Suprapubic skin (tissue), 4 donors: ENCODE measurements at regions not wholly inside any gene's neighbourhood (a gene's known extent, or its start where the extent isn't known, plus 50 kb on each side); places are given as distances from the start of the nearest gene placed in this dataset.

ENCODE experiments used
- DNase-seq, 2 donors: peaks; one replicate each; pipeline ENCODE4 v3.0.0-alpha.2; 2019; ENCODE audit warnings: low spot score in 2 of 2
- H3K27ac ChIP-seq: fragments of 200-600 bp; sonication (generic); one replicate; pipeline ENCODE4 v1.5.1; 2019
- H3K27me3 ChIP-seq: fragments of 200-600 bp; sonication (generic); one replicate; pipeline ENCODE4 v1.5.1; 2019
- H3K36me3 ChIP-seq: fragments of 200-600 bp; sonication (generic); one replicate; pipeline ENCODE4 v1.5.1; 2019
- H3K4me1 ChIP-seq: fragments of 200-600 bp; sonication (generic); one replicate; pipeline ENCODE4 v1.5.1; 2019
- H3K4me3 ChIP-seq: fragments of 200-600 bp; sonication (generic); one replicate; pipeline ENCODE4 v1.5.1; 2019; ENCODE audit warnings: mild to moderate bottlenecking
- H3K9me3 ChIP-seq: fragments of 200-600 bp; sonication (generic); one replicate; pipeline ENCODE4 v1.5.1; 2019
- CTCF ChIP-seq, 2 donors: fragments of 200-600 bp in 1 of 2; fragments of 450-650 bp in 1 of 2; sonication (generic) in 1 of 2; IDR thresholded peaks; one replicate each; pipeline ENCODE4 v1.5.1; 2016 to 2019; ENCODE audit warnings: antibody characterized with exemption in 2 of 2, mild to moderate bottlenecking in 1 of 2, moderate library complexity in 1 of 2
- EP300 ChIP-seq: sonication (generic); formaldehyde crosslinking; IDR thresholded peaks from one replicate; pipeline ENCODE4 v1.6.1; 2017; ENCODE audit warnings: antibody characterized with exemption
- POLR2A ChIP-seq, 2 donors: fragments of 450-650 bp; IDR thresholded peaks; one replicate each; pipeline ENCODE4 v1.6.1; 2017; ENCODE audit warnings: antibody characterized with exemption in 2 of 2, mild to moderate bottlenecking in 2 of 2, moderate library complexity in 2 of 2
- POLR2AphosphoS5 ChIP-seq, 3 donors: sonication (generic); formaldehyde crosslinking; IDR thresholded peaks; one replicate each; pipeline ENCODE4 v1.6.1; 2017; ENCODE audit warnings: antibody characterized with exemption in 3 of 3
- WGBS: methylation state at CpG from one replicate; pipeline ENCODE4 v1.1.5; 2018; 5-methylcytosine and 5-hydroxymethylcytosine counted together

- Histone ChIP-seq H3K27ac (no peak overlapping the region), H3K9me3 (no peaks in the 10 kb centered on the region), H3K36me3 (no peaks in the 10 kb centered on the region), H3K4me3 (no peak overlapping the region), H3K27me3 (no peaks in the 10 kb centered on the region), H3K4me1 (no peaks in the 10 kb centered on the region)
- TF ChIP-seq POLR2AphosphoS5 (IDR thresholded peaks at IDR 0.05) (no peak), EP300 (no peak), POLR2A (IDR thresholded peaks at IDR 0.05) (no peak), CTCF (IDR thresholded peaks at IDR 0.05) (no peak)
- no peak for DNase-seq
- whole genome bisulfite sequencing, result 73% methylated on average over 5 of the region's 5 CpGs
Measured at GRCh38 chr5:24280215-24280614, 364.6 kb downstream of the CDH10 start.

DNA sequence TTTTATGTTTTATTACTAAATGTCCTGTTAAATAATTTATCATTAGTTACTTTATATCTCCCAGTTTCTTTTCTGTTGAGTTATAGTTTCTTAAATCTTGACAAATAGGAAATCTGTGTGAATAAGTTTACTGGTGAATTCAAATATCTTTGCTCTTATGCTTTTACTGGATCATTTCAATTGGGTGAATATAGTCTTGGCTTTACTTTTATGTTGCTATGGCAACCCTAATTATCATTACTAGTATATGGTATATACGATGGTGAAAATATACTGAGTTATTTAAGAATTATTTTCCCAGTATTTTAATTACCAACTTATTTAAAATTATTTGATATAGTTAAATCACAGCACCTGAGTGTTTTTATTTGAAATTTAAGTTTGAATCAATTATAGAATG, 363.0 kb downstream of the CDH10 start:
- no peak overlapping the region for H3K4me3 ChIP-seq
- no peaks in the 10 kb centered on the region for H3K36me3 ChIP-seq
- H3K27me3 ChIP-seq, result no peaks in the 10 kb centered on the region
- no peak for DNase-seq
- H3K27ac ChIP-seq, result no peak overlapping the region
- no peaks in the 10 kb centered on the region for H3K9me3 ChIP-seq
- H3K4me1 ChIP-seq, result no peaks in the 10 kb centered on the region
- 53% methylated on average over 1 of the region's 1 CpG for WGBS
- no peak for TF ChIP-seq POLR2A (IDR thresholded peaks at IDR 0.05)
- TF ChIP-seq CTCF (IDR thresholded peaks at IDR 0.05), result no peak
- no peak for TF ChIP-seq EP300
- TF ChIP-seq POLR2AphosphoS5 (IDR thresholded peaks at IDR 0.05), result no peak

DNA sequence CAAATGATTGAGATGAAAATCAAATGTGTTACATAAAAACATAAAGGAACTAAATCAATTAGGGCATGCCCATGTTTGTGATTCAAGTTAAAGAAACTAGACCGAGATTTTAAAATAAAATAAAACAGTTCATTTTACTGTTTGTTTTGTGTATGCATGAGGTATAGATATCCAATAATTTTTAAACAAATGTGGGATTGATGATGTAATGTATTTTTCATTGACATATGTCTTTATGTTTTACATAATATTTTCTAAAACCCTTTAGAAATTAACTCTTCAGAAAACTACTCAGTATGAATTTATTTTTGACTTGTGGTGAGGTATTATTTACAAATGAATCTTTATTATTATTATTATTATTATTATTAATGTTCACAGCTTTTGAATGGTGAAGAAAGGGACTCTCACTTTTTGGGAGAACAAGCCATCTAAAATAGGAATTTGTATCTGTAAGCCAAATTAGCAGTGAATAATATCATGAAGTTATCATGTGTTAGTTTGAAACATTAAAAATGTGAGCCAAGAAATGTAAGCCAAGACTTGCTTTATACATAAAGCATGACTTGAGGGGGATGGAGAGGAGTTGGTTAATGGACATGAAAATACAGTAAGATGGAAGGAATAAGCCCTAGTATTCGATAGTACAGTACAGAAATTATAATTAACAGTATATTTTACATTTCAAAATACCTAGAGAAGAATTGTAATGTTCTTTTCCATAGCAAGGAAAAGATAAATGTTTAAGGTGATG, 355.0 kb downstream of the CDH10 start:
- Histone ChIP-seq H3K36me3 (no peaks in the 10 kb centered on the region), H3K27ac (no peak overlapping the region), H3K4me3 (no peak overlapping the region), H3K4me1 (no peaks in the 10 kb centered on the region), H3K27me3 (no peaks in the 10 kb centered on the region), H3K9me3 (peaks cover 4% of the 10 kb centered on the region)
- no peak for TF ChIP-seq EP300
- no peak for TF ChIP-seq CTCF (IDR thresholded peaks at IDR 0.05)
- TF ChIP-seq POLR2A (IDR thresholded peaks at IDR 0.05), result no peak
- no peak for TF ChIP-seq POLR2AphosphoS5 (IDR thresholded peaks at IDR 0.05)
- 78% methylated on average over 2 of the region's 2 CpGs for WGBS
- no peak for DNase-seq

DNA sequence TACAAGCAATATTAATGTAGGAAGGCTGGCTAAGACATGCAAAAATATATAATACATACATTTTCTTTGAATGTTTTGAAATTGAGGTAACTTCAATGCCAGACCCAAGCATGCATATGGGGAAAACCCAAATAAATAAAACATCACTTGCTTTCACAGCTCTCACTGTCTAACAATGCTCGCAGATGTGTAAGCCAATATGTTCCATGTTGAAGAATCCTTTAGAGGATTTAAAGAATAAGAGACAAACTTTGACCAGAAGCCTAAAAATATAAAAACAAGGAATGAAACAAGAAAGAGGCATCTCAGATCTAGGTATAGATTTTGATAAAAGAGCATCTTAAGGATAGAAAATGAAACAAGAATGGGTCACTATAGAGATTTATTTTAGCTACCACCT, 354.2 kb downstream of the CDH10 start:
- DNase-seq, result no peak
- peaks cover 4% of the 10 kb centered on the region for H3K9me3 ChIP-seq
- WGBS, result 91% methylated on average over 1 of the region's 1 CpG
- no peaks in the 10 kb centered on the region for H3K27me3 ChIP-seq
- H3K27ac ChIP-seq, result no peak overlapping the region
- H3K36me3 ChIP-seq, result no peaks in the 10 kb centered on the region
- no peaks in the 10 kb centered on the region for H3K4me1 ChIP-seq
- TF ChIP-seq CTCF (IDR thresholded peaks at IDR 0.05), result no peak
- TF ChIP-seq POLR2A (IDR thresholded peaks at IDR 0.05), result no peak
- no peak for TF ChIP-seq POLR2AphosphoS5 (IDR thresholded peaks at IDR 0.05)
- no peak for TF ChIP-seq EP300
- H3K4me3 ChIP-seq, result no peak overlapping the region

GRCh38 chr5:24291916-24292315, 352.9 kb downstream of the CDH10 start:
- no peak for DNase-seq
- H3K9me3 ChIP-seq, result peaks cover 4% of the 10 kb centered on the region
- TF ChIP-seq POLR2AphosphoS5 (IDR thresholded peaks at IDR 0.05) (no peak), POLR2A (IDR thresholded peaks at IDR 0.05) (no peak), EP300 (no peak), CTCF (IDR thresholded peaks at IDR 0.05) (no peak)
- no peak overlapping the region for H3K27ac ChIP-seq
- H3K27me3 ChIP-seq, result no peaks in the 10 kb centered on the region
- 74% methylated on average over 2 of the region's 2 CpGs for WGBS
- no peaks in the 10 kb centered on the region for H3K36me3 ChIP-seq
- H3K4me3 ChIP-seq, result no peak overlapping the region
- H3K4me1 ChIP-seq, result no peaks in the 10 kb centered on the region
